Tibial nerve (tissue), 4 donors: ENCODE measurements at regions not wholly inside any gene's neighbourhood (a gene's known extent, or its start where the extent isn't known, plus 50 kb on each side); places are given as distances from the start of the nearest gene placed in this dataset.

Experiments used
- DNase-seq, 2 donors: peaks; one replicate each; pipeline ENCODE4 v3.0.0-alpha.2; 2019; ENCODE audit warnings: low spot score in 2 of 2
- H3K27ac ChIP-seq, 4 donors: fragments of 200-600 bp; sonication (generic) in 3 of 4; one replicate each; pipeline ENCODE4 v1.5.1; 2017 to 2019; ENCODE audit warnings: mild to moderate bottlenecking in 1 of 4
- H3K27me3 ChIP-seq, 2 donors: fragments of 200-600 bp; sonication (generic) in 1 of 2; one replicate each; pipeline versions ENCODE4 v1.5.1 to v1.6.0; 2017 to 2019
- H3K36me3 ChIP-seq, 3 donors: fragments of 200-600 bp; sonication (generic); one replicate each; pipeline ENCODE4 v1.5.1; 2018 to 2019
- H3K4me1 ChIP-seq, 4 donors: fragments of 200-600 bp; sonication (generic) in 3 of 4; one replicate each; pipeline ENCODE4 v1.5.1; 2017 to 2019
- H3K4me3 ChIP-seq, 4 donors: fragments of 200-600 bp; sonication (generic) in 3 of 4; one replicate each; pipeline ENCODE4 v1.5.1; 2017 to 2019; ENCODE audit warnings: mild to moderate bottlenecking in 1 of 4, moderate library complexity in 1 of 4
- H3K9me3 ChIP-seq, 4 donors: fragments of 200-600 bp; sonication (generic) in 3 of 4; one replicate each; pipeline ENCODE4 v1.5.1; 2017 to 2019
- CTCF ChIP-seq, 5 experiments: fragments of 200-600 bp in 3 of 5; fragments of 450-650 bp in 2 of 5; sonication (generic) in 3 of 5; IDR thresholded peaks; one replicate each; pipeline ENCODE4 v1.5.1; 2016 to 2019; ENCODE audit warnings: antibody characterized with exemption in 5 of 5, mild to moderate bottlenecking in 3 of 5, moderate library complexity in 2 of 5
- EP300 ChIP-seq, 2 donors: sonication (generic); formaldehyde crosslinking; IDR thresholded peaks; one replicate each; pipeline ENCODE4 v1.6.1; 2017; ENCODE audit warnings: antibody characterized with exemption in 2 of 2, mild to moderate bottlenecking in 1 of 2
- POLR2A ChIP-seq, 2 donors: fragments of 450-650 bp; IDR thresholded peaks; one replicate each; pipeline ENCODE4 v1.6.1; 2017; ENCODE audit warnings: antibody characterized with exemption in 2 of 2, mild to moderate bottlenecking in 2 of 2, moderate library complexity in 2 of 2
- WGBS, 2 donors: methylation state at CpG; one replicate each; pipeline ENCODE4 v1.1.5; 2018; 5-methylcytosine and 5-hydroxymethylcytosine counted together

GRCh38 chr11:76721755-76722677, 51.5 kb upstream of the LRRC32 start:
- peak; percentile 82 to 93 for DNase-seq
- no peak overlapping the region for H3K4me3 ChIP-seq
- no peaks in the 10 kb centered on the region for H3K27me3 ChIP-seq
- H3K36me3 ChIP-seq = no peaks in the 10 kb centered on the region
- peaks cover 0 to 10% (median 4%) of the 10 kb centered on the region in 4 donors for H3K4me1 ChIP-seq
- no peak overlapping the region for H3K27ac ChIP-seq
- WGBS, 2 donors = 15 to 18% methylated on average over 18 to 23 of the region's 25 CpGs
- H3K9me3 ChIP-seq = no peaks in the 10 kb centered on the region
- no peak for TF ChIP-seq POLR2A (IDR thresholded peaks at IDR 0.05)
- TF ChIP-seq EP300 (IDR thresholded peaks at IDR 0.05) = no peak
- peak; percentile 82 to 93 (median 88) for TF ChIP-seq CTCF (IDR thresholded peaks at IDR 0.05)

DNA sequence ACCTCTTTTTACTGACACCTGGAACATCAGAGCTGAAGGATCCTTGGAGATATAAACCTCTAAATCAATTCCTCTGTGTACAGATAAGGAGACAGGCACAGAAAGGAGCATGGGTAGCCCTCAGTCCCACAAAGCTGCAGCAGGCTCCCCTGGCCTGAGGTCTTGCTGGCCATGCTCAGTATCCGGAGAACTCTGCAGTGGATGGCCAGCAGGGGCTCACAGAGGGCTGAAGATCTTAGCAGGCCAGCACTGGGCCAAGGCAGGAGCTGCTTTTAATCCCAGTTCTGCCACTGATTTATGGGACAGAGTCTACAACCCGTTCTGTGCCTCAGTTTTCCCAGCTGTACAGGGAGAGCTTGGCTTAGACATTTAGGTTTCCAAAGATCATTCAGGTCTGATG, 52.6 kb upstream of the LRRC32 start:
- no peak for TF ChIP-seq EP300 (IDR thresholded peaks at IDR 0.05)
- TF ChIP-seq CTCF (IDR thresholded peaks at IDR 0.05) = no peak
- DNase-seq = no peak
- Histone ChIP-seq H3K9me3 (no peaks in the 10 kb centered on the region), H3K4me1 (peaks cover 0 to 10% (median 4%) of the 10 kb centered on the region in 4 donors), H3K27me3 (no peaks in the 10 kb centered on the region), H3K36me3 (no peaks in the 10 kb centered on the region), H3K27ac (no peak overlapping the region), H3K4me3 (no peak overlapping the region)
- 59 to 67% methylated on average over 1 to 2 of the region's 2 CpGs for WGBS, 2 donors

- Histone ChIP-seq H3K36me3 (no peaks in the 10 kb centered on the region), H3K27ac (no peak overlapping the region), H3K4me1 (peaks cover 0 to 10% (median 4%) of the 10 kb centered on the region in 4 donors), H3K4me3 (no peak overlapping the region), H3K27me3 (no peaks in the 10 kb centered on the region), H3K9me3 (no peaks in the 10 kb centered on the region)
- WGBS, 2 donors = 78 to 87% methylated on average over 1 of the region's 1 CpG
- TF ChIP-seq POLR2A (IDR thresholded peaks at IDR 0.05) = no peak
- no peak for TF ChIP-seq CTCF (IDR thresholded peaks at IDR 0.05)
- no peak for TF ChIP-seq EP300 (IDR thresholded peaks at IDR 0.05)
- no peak for DNase-seq
These were observed 53.0 kb upstream of the LRRC32 start for GRCh38 chr11:76723548-76723947.

DNA sequence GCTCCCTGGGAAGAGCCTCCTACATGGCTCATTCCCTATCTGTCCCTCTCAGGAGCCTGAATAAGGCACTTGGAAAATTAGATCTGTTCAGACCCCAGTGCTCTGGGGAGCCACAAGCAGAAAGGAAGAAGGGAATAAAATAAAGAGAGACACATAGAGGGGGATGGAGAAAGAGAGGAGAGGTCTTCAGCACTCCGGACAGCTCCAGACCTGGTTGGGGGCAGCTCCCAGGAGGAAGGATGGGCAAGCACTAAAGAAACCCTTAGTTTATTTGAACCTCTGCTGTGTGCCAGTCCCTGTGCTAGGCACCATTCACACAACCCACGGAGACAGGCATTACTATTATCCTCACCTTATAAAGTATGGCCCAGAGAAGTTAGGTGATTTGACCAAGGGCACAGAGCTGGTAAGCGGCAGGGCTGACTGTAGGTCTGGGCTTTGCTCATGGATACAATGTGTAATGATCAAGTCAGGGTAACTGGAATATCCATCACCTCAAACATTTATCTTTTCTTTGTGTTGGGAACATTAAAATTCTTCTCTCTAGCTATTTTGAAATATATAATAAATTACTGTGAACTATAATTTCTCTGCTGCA, 53.7 kb upstream of the LRRC32 start:
- no peak for DNase-seq
- no peaks in the 10 kb centered on the region for H3K27me3 ChIP-seq

More for the DNA sequence above, 53.7 kb upstream of the LRRC32 start:
- no peaks in the 10 kb centered on the region for H3K9me3 ChIP-seq
- H3K27ac ChIP-seq = no peak overlapping the region
- no peaks in the 10 kb centered on the region for H3K36me3 ChIP-seq
- TF ChIP-seq POLR2A (IDR thresholded peaks at IDR 0.05) (no peak), EP300 (IDR thresholded peaks at IDR 0.05) (no peak), CTCF (IDR thresholded peaks at IDR 0.05) (no peak)
- H3K4me3 ChIP-seq = no peak overlapping the region
- WGBS, 2 donors = 39 to 42% methylated on average over 3 of the region's 3 CpGs
- peaks cover 0 to 10% (median 4%) of the 10 kb centered on the region in 4 donors for H3K4me1 ChIP-seq
